AG10803 (cell line): ENCODE measurements at regions not wholly inside any gene's neighbourhood (a gene's known extent, or its start where the extent isn't known, plus 50 kb on each side); places are given as distances from the start of the nearest gene placed in this dataset.

Experiments used
- DNase-seq: peaks from one replicate; pipeline ENCODE4 v3.0.0; 2010; ENCODE audit warnings: low read depth
- H3K4me3 ChIP-seq: 2 replicates; pipeline ENCODE4 v1.5.1; 2011; ENCODE audit warnings: mild to moderate bottlenecking, low read length, control low read depth
- CTCF ChIP-seq: conservative IDR thresholded peaks from 2 replicates; pipeline ENCODE4 v1.5.1; 2011; ENCODE audit warnings: mild to moderate bottlenecking, low read length, control low read depth, inconsistent platforms

DNA sequence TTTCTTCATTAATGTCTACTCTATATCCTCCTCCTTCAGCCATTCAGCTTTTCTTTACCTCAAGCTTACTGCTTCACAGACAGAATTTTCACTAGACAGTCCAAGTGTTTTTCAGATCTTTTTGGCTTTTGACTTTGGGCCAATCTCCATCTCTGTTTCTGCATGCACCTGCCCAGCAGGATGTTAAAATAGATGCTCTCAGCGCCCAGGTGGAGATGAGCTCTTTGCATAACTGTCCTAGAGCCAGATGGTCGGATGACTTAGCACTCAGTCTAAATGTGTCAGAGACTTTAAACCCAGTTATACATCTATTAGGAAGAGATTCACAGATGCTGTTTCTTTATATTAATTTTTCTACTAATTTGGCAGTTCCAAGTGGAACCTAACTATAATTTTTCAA, 80.3 kb upstream of the SSTR1 start:
- no peak for DNase-seq
- no peak for TF ChIP-seq CTCF
- no peak overlapping the region for H3K4me3 ChIP-seq

DNA sequence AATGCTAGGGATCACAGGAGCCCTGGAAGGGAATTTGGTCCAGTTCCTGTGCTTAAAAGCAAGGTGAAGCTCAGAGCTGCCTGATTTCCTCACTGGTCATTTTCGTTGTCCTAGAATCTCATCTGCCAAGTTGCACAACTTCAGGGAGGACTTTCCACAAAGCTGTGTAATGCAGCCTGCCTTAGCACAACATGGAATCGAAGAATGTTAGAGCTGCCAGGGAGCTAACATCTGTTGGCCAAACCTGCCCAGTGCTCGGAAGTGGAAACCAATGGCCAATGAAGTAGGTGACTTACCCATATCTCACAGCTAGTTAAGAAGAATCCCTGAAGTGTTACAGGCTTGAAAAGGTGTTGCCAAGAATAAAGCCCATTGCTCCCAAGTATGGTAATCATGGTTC, 79.9 kb upstream of the SSTR1 start:
- DNase-seq: peak; percentile 78
- no peak overlapping the region for H3K4me3 ChIP-seq

GRCh38 chr14:38128640-38129039, 79.1 kb upstream of the SSTR1 start:
- no peak for TF ChIP-seq CTCF
- H3K4me3 ChIP-seq: no peak overlapping the region
- DNase-seq: no peak

More for the DNA sequence above, 79.9 kb upstream of the SSTR1 start:
- no peak for TF ChIP-seq CTCF

DNA sequence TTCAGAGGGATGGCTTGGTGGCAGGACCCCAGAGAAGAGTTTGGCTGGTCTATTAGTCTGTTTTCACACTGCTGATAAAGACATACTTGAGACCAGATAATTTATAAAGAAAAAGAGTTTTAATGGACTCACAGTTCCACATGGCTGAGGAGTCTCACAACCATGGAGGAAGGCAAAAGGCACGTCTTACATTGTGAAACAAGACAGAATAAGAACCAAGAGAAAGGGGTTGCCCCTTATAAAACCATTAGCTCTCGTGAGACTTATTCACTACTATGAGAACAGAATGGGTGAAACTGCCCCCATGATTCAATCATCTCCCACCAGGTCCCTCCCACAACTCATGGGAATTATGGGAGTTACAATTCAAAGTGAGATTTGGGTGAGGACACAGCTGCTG, 78.5 kb upstream of the SSTR1 start:
- no peak overlapping the region for H3K4me3 ChIP-seq
- DNase-seq: no peak
- TF ChIP-seq CTCF: no peak

DNA sequence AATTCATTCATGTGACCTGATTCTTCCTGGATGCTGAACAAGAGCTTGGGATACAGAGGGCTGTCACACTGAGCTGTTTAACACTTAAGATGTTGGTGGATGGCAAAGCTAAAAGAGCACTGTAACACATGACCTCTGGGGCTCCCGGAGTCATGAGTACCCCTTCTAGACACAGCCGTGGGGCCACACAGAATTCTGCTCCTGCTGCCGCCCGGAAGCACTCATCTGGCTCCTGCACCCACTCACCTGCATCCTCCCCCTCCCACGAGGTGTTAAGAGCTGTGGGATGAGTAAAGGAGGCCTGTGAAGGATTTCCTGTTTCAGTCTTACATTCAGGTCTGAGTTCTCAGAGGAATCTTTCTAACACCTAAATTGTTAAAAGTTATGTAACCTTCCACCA, 78.0 kb upstream of the SSTR1 start:
- H3K4me3 ChIP-seq: no peak overlapping the region
- no peak for DNase-seq
- no peak for TF ChIP-seq CTCF

DNA sequence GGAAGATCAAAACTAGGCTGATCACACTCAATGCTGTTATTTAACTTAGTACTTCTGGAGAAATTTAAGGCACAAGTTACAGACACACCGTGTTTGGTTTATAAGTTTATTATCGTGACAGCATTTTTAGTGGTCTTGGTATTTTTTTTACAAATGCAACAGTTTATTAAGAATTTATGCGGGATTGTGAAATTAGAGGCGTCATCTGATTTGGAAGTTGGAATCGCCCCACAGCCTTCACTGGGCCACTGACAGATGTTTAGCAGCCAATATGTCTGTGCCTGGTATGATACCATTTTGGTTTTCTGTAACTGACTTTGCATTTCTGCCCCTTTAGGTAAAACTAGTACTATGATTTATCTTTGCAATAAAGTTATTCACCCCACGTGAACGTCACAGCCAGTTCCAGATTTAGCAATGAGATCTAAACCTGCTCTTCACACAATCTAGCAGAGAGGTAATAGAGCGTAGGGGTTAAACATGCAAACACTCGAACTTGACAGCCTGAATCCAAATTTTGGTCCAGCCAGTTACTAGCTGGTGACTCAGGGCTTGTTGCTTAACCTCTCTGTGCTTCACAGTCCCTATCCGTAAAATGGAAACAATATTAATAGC, 73.2 kb upstream of the SSTR1 start:
- no peak for DNase-seq
- no peak overlapping the region for H3K4me3 ChIP-seq
- TF ChIP-seq CTCF: no peak

DNA sequence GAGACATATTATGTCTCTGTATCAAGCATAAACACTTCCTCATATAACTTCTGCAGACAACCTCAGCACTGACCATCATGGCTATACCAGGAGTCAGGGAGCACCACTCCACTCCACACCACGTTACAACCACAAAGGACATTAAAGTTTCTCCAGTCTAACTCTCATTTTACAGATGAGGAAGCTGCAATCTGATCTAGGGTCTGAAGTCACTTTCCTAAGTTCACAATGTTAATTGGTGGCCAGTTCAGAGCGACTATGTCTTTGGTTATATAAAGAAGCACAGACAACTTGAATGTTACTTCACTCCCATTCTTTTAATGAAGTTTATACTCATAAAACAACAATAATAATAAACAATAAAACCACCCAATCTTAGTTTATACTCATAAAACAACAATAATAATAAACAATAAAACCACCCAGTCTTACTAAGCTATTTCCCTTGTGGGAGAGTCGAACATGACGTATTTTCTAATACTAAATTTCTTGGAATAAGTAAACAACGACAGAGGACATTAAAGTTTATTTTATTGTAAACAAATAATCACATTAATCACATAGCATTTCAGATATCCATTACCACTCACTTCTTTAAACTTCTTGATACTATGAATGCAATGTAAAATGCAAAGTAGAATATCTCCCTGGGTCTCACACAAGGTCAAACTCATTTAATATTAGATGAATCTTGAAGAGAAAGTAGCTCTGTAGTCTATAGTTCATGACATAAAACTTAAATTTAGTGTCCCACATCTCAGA, 72.4 kb upstream of the SSTR1 start:
- TF ChIP-seq CTCF: no peak
- no peak overlapping the region for H3K4me3 ChIP-seq
- no peak for DNase-seq
